ENCODE measurements at regions not wholly inside any gene's neighbourhood (a gene's known extent, or its start where the extent isn't known, plus 50 kb on each side); places are given as distances from the start of the nearest gene placed in this dataset.

GRCh38 chr7:16045296-16045695, 358.8 kb upstream of the MEOX2 start:
- Histone ChIP-seq H4K8ac (ENCODE audit: low read length) (no peak overlapping the region), H3K14ac (ENCODE audit: low read length in 2 of 2) (no peak overlapping the region), H3K18ac (ENCODE audit: low read depth in 1 of 2, low read length in 2 of 2) (no peak overlapping the region), H2AK5ac (ENCODE audit: low read length, severe bottlenecking) (no peak overlapping the region), H2BK12ac (ENCODE audit: low read length in 2 of 2) (no peak overlapping the region), H3K27ac (ENCODE audit: low read length, poor library complexity, severe bottlenecking) (no peak overlapping the region), H3K9me3 (ENCODE audit: control insufficient read depth, low read length) (no peaks in the 10 kb centered on the region), H3K36me3 (ENCODE audit: control insufficient read depth in 1 of 2, insufficient read depth in 2 of 2, low read depth in 1 of 2, low read length in 2 of 2) (no peaks in the 10 kb centered on the region), H3K4ac (ENCODE audit: low read depth in 1 of 2, low read length in 2 of 2) (no peak overlapping the region), H2BK15ac (ENCODE audit: low read depth, poor library complexity, severe bottlenecking) (no peak overlapping the region), H3K27me3 (ENCODE audit: control insufficient read depth in 1 of 2, insufficient read depth in 1 of 2, low read length in 2 of 2) (no peaks in the 10 kb centered on the region), H3K79me1 (replicated peaks; ENCODE audit: low read length, poor library complexity, severe bottlenecking) (no peaks in the 10 kb centered on the region), H2AFZ (ENCODE audit: low read depth, low read length) (no peak overlapping the region), H3K4me3 (ENCODE audit: insufficient read depth in 1 of 2, low read depth in 1 of 2, low read length in 2 of 2) (no peak overlapping the region), H2BK5ac (ENCODE audit: low read depth, low read length, poor library complexity, severe bottlenecking) (no peak overlapping the region), H2BK120ac (ENCODE audit: low read depth, low read length) (no peak overlapping the region), H3K23ac (ENCODE audit: low read length in 2 of 2) (no peak overlapping the region), H3K4me2 (ENCODE audit: low read length, poor library complexity, severe bottlenecking) (no peak overlapping the region), H3K9ac (ENCODE audit: low read length) (no peak overlapping the region), H3K4me1 (ENCODE audit: control insufficient read depth, insufficient read depth, low read depth, low read length) (no peaks in the 10 kb centered on the region), H4K91ac (ENCODE audit: low read length) (no peak overlapping the region)
- DNase-seq = no peak
- 97% methylated on average over 3 of the region's 3 CpGs for WGBS

GRCh38 chr7:16044645-16045044, 358.2 kb upstream of the MEOX2 start:
- no peak overlapping the region for H4K8ac ChIP-seq (ENCODE audit: low read length)
- H2AFZ ChIP-seq (ENCODE audit: low read depth, low read length) = no peak overlapping the region
- H3K4me1 ChIP-seq (ENCODE audit: control insufficient read depth, insufficient read depth, low read depth, low read length) = no peaks in the 10 kb centered on the region
- H2BK120ac ChIP-seq (ENCODE audit: low read depth, low read length) = no peak overlapping the region
- H2BK5ac ChIP-seq (ENCODE audit: low read depth, low read length, poor library complexity, severe bottlenecking) = no peak overlapping the region
- no peak overlapping the region for H3K27ac ChIP-seq (ENCODE audit: low read length, poor library complexity, severe bottlenecking)
- H3K36me3 ChIP-seq (ENCODE audit: control insufficient read depth in 1 of 2, insufficient read depth in 2 of 2, low read depth in 1 of 2, low read length in 2 of 2) = no peaks in the 10 kb centered on the region
- H3K14ac ChIP-seq (ENCODE audit: low read length in 2 of 2) = no peak overlapping the region
- no peak overlapping the region for H3K9ac ChIP-seq (ENCODE audit: low read length)
- H3K18ac ChIP-seq (ENCODE audit: low read depth in 1 of 2, low read length in 2 of 2) = no peak overlapping the region
- H3K4me3 ChIP-seq (ENCODE audit: insufficient read depth in 1 of 2, low read depth in 1 of 2, low read length in 2 of 2) = no peak overlapping the region
- H4K91ac ChIP-seq (ENCODE audit: low read length) = no peak overlapping the region
- no peaks in the 10 kb centered on the region for H3K79me1 ChIP-seq (replicated peaks; ENCODE audit: low read length, poor library complexity, severe bottlenecking)
- no peak overlapping the region for H2BK15ac ChIP-seq (ENCODE audit: low read depth, poor library complexity, severe bottlenecking)
- H3K4ac ChIP-seq (ENCODE audit: low read depth in 1 of 2, low read length in 2 of 2) = no peak overlapping the region
- H3K27me3 ChIP-seq (ENCODE audit: control insufficient read depth in 1 of 2, insufficient read depth in 1 of 2, low read length in 2 of 2) = no peaks in the 10 kb centered on the region
- no peak for DNase-seq
- no peak overlapping the region for H3K23ac ChIP-seq (ENCODE audit: low read length in 2 of 2)
- H3K4me2 ChIP-seq (ENCODE audit: low read length, poor library complexity, severe bottlenecking) = no peak overlapping the region
- H2AK5ac ChIP-seq (ENCODE audit: low read length, severe bottlenecking) = no peak overlapping the region
- H3K9me3 ChIP-seq (ENCODE audit: control insufficient read depth, low read length) = no peaks in the 10 kb centered on the region
- H2BK12ac ChIP-seq (ENCODE audit: low read length in 2 of 2) = no peak overlapping the region

DNA sequence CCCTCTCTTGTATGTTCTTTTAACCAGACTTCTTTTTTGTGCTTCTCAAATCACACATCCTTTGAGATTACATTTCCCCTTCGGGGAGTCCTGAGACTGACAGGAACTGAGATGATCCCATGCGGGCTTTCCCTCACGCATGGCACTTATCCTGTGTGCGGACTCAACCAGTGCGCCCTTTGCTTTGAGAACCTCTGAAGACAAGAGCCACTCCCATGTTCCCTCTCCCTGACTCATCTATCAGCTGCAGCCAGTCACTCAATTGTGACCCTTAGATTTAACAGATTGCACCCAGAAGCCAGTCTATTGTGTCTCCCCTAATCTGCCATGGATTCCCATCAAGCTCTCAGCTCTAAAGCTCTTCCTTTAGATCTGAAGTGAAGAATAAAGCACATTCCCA, 353.9 kb upstream of the MEOX2 start:
- H3K4ac ChIP-seq (ENCODE audit: low read depth in 1 of 2, low read length in 2 of 2) = no peak overlapping the region
- H3K36me3 ChIP-seq (ENCODE audit: control insufficient read depth in 1 of 2, insufficient read depth in 2 of 2, low read depth in 1 of 2, low read length in 2 of 2) = no peaks in the 10 kb centered on the region
- no peaks in the 10 kb centered on the region for H3K4me1 ChIP-seq (ENCODE audit: control insufficient read depth, insufficient read depth, low read depth, low read length)
- H4K8ac ChIP-seq (ENCODE audit: low read length) = no peak overlapping the region
- H3K27me3 ChIP-seq (ENCODE audit: control insufficient read depth in 1 of 2, insufficient read depth in 1 of 2, low read length in 2 of 2) = no peaks in the 10 kb centered on the region
- no peak overlapping the region for H2BK5ac ChIP-seq (ENCODE audit: low read depth, low read length, poor library complexity, severe bottlenecking)
- H2BK15ac ChIP-seq (ENCODE audit: low read depth, poor library complexity, severe bottlenecking) = no peak overlapping the region
- no peak overlapping the region for H3K4me2 ChIP-seq (ENCODE audit: low read length, poor library complexity, severe bottlenecking)
- H2BK12ac ChIP-seq (ENCODE audit: low read length in 2 of 2) = peak overlapping the region in 1 of 2 experiments; percentile 73
- peak; percentile 13 for DNase-seq
- H3K23ac ChIP-seq (ENCODE audit: low read length in 2 of 2) = no peak overlapping the region
- no peak overlapping the region for H3K14ac ChIP-seq (ENCODE audit: low read length in 2 of 2)
- 85% methylated on average over 5 of the region's 5 CpGs for WGBS
- H2BK120ac ChIP-seq (ENCODE audit: low read depth, low read length) = no peak overlapping the region
- H3K27ac ChIP-seq (ENCODE audit: low read length, poor library complexity, severe bottlenecking) = no peak overlapping the region
- H4K91ac ChIP-seq (ENCODE audit: low read length) = no peak overlapping the region
- H3K9ac ChIP-seq (ENCODE audit: low read length) = no peak overlapping the region
- H2AK5ac ChIP-seq (ENCODE audit: low read length, severe bottlenecking) = no peak overlapping the region
- no peaks in the 10 kb centered on the region for H3K9me3 ChIP-seq (ENCODE audit: control insufficient read depth, low read length)
- H3K18ac ChIP-seq (ENCODE audit: low read depth in 1 of 2, low read length in 2 of 2) = peak overlapping the region; percentile 39 to 57
- H3K79me1 ChIP-seq (replicated peaks; ENCODE audit: low read length, poor library complexity, severe bottlenecking) = no peaks in the 10 kb centered on the region
- peak overlapping the region; percentile 69 for H2AFZ ChIP-seq (ENCODE audit: low read depth, low read length)
- no peak overlapping the region for H3K4me3 ChIP-seq (ENCODE audit: insufficient read depth in 1 of 2, low read depth in 1 of 2, low read length in 2 of 2)

GRCh38 chr7:16038906-16039305, 352.4 kb upstream of the MEOX2 start:
- Histone ChIP-seq H3K4me3 (ENCODE audit: insufficient read depth in 1 of 2, low read depth in 1 of 2, low read length in 2 of 2) (no peak overlapping the region), H4K8ac (ENCODE audit: low read length) (no peak overlapping the region), H3K27me3 (ENCODE audit: control insufficient read depth in 1 of 2, insufficient read depth in 1 of 2, low read length in 2 of 2) (no peaks in the 10 kb centered on the region), H3K36me3 (ENCODE audit: control insufficient read depth in 1 of 2, insufficient read depth in 2 of 2, low read depth in 1 of 2, low read length in 2 of 2) (no peaks in the 10 kb centered on the region), H3K9ac (ENCODE audit: low read length) (no peak overlapping the region), H2AFZ (ENCODE audit: low read depth, low read length) (no peak overlapping the region), H2BK120ac (ENCODE audit: low read depth, low read length) (no peak overlapping the region), H4K91ac (ENCODE audit: low read length) (no peak overlapping the region), H2BK5ac (ENCODE audit: low read depth, low read length, poor library complexity, severe bottlenecking) (no peak overlapping the region), H2BK15ac (ENCODE audit: low read depth, poor library complexity, severe bottlenecking) (no peak overlapping the region), H3K18ac (ENCODE audit: low read depth in 1 of 2, low read length in 2 of 2) (no peak overlapping the region), H3K27ac (ENCODE audit: low read length, poor library complexity, severe bottlenecking) (no peak overlapping the region), H3K14ac (ENCODE audit: low read length in 2 of 2) (no peak overlapping the region), H2BK12ac (ENCODE audit: low read length in 2 of 2) (no peak overlapping the region), H3K4me1 (ENCODE audit: control insufficient read depth, insufficient read depth, low read depth, low read length) (no peaks in the 10 kb centered on the region), H2AK5ac (ENCODE audit: low read length, severe bottlenecking) (no peak overlapping the region), H3K4me2 (ENCODE audit: low read length, poor library complexity, severe bottlenecking) (no peak overlapping the region), H3K79me1 (replicated peaks; ENCODE audit: low read length, poor library complexity, severe bottlenecking) (no peaks in the 10 kb centered on the region), H3K9me3 (ENCODE audit: control insufficient read depth, low read length) (no peaks in the 10 kb centered on the region), H3K4ac (ENCODE audit: low read depth in 1 of 2, low read length in 2 of 2) (no peak overlapping the region), H3K23ac (ENCODE audit: low read length in 2 of 2) (no peak overlapping the region)
- WGBS = no CpG with 5 or more reads among the region's 3 CpGs
- no peak for DNase-seq

Data from mesenchymal stem cell (in vitro differentiated cells and primary cell).